H9 (cell line): ENCODE measurements at regions not wholly inside any gene's neighbourhood (a gene's known extent, or its start where the extent isn't known, plus 50 kb on each side); places are given as distances from the start of the nearest gene placed in this dataset.

Experiments used
- DNase-seq: peaks from one replicate; pipeline ENCODE4 v3.0.0-alpha.2; 2017
- H2AFZ ChIP-seq: one replicate; pipeline ENCODE4 v1.6.1; 2013; ENCODE audit warnings: mild to moderate bottlenecking, low read length, control low read depth, moderate library complexity
- H2AK5ac ChIP-seq: 2 replicates; pipeline ENCODE4 v1.6.1; 2013; ENCODE audit warnings: low read length, control low read depth, mixed read lengths; ENCODE audit not compliant: insufficient read length
- H2BK120ac ChIP-seq: one replicate; pipeline ENCODE4 v1.6.1; 2013; ENCODE audit warnings: low read depth, mild to moderate bottlenecking, low read length, control low read depth, inconsistent platforms; ENCODE audit not compliant: poor library complexity, severe bottlenecking
- H2BK12ac ChIP-seq: 2 replicates; pipeline ENCODE4 v1.6.1; 2013; ENCODE audit warnings: low read length, control low read depth, mixed read lengths, low read depth; ENCODE audit not compliant: insufficient read length
- H2BK15ac ChIP-seq: 2 replicates; pipeline ENCODE4 v1.6.1; 2013; ENCODE audit warnings: low read depth, low read length, control low read depth
- H2BK20ac ChIP-seq: one replicate; pipeline ENCODE4 v1.6.1; 2013; ENCODE audit warnings: low read depth, mild to moderate bottlenecking, low read length, control low read depth, inconsistent platforms; ENCODE audit not compliant: poor library complexity, severe bottlenecking
- H2BK5ac ChIP-seq: 2 replicates; pipeline ENCODE4 v1.6.1; 2013; ENCODE audit warnings: low read length, control low read depth, mixed read lengths; ENCODE audit not compliant: insufficient read length
- H3K14ac ChIP-seq: 2 replicates; pipeline ENCODE4 v1.6.1; 2013; ENCODE audit warnings: low read length, control low read depth; ENCODE audit not compliant: insufficient read depth
- H3K18ac ChIP-seq: 2 replicates; pipeline ENCODE4 v1.6.1; 2013; ENCODE audit warnings: low read depth, mild to moderate bottlenecking, mixed read lengths, low read length, control low read depth; ENCODE audit not compliant: insufficient read length
- H3K23ac ChIP-seq: 2 replicates; pipeline ENCODE4 v1.6.1; 2013; ENCODE audit warnings: low read length, control low read depth, mixed read lengths, low read depth; ENCODE audit not compliant: insufficient read length
- H3K23me2 ChIP-seq: 2 replicates; pipeline ENCODE4 v1.6.1; 2013; ENCODE audit warnings: low read depth, mild to moderate bottlenecking, mixed read lengths, low read length, control low read depth; ENCODE audit not compliant: insufficient read length, poor library complexity, severe bottlenecking
- H3K27ac ChIP-seq: 2 replicates; pipeline ENCODE4 v1.5.1; 2013; ENCODE audit warnings: low read length, control low read depth, mixed read lengths, low read depth; ENCODE audit not compliant: insufficient read length
- H3K27me3 ChIP-seq: 2 replicates; pipeline ENCODE4 v1.6.1; 2013; ENCODE audit warnings: low read length, control low read depth, inconsistent platforms; ENCODE audit not compliant: insufficient read depth
- H3K4ac ChIP-seq: 2 replicates; pipeline ENCODE4 v1.6.1; 2013; ENCODE audit warnings: low read depth, mild to moderate bottlenecking, control low read depth, inconsistent platforms, low read length, moderate library complexity
- H3K4me1 ChIP-seq: 2 replicates; pipeline ENCODE4 v1.6.1; 2013; ENCODE audit warnings: low read length, control low read depth, inconsistent platforms; ENCODE audit not compliant: insufficient read depth
- H3K4me2 ChIP-seq: 2 replicates; pipeline ENCODE4 v1.6.1; 2013; ENCODE audit warnings: low read length, control low read depth, mixed read lengths; ENCODE audit not compliant: insufficient read length, insufficient read depth
- H3K56ac ChIP-seq: 2 replicates; pipeline ENCODE4 v1.6.1; 2013; ENCODE audit warnings: low read depth, mild to moderate bottlenecking, mixed read lengths, low read length, control low read depth; ENCODE audit not compliant: insufficient read length
- H3K79me1 ChIP-seq: 2 replicates; pipeline ENCODE4 v1.6.1; 2013; ENCODE audit warnings: low read depth, mild to moderate bottlenecking, moderate library complexity, low read length, control low read depth, inconsistent platforms; ENCODE audit not compliant: insufficient read depth, poor library complexity, severe bottlenecking
- H3K79me2 ChIP-seq: 2 replicates; pipeline ENCODE4 v1.6.1; 2013; ENCODE audit warnings: low read length, control low read depth, inconsistent platforms; ENCODE audit not compliant: insufficient read depth
- H3K9ac ChIP-seq: 2 replicates; pipeline ENCODE4 v1.6.1; 2013; ENCODE audit warnings: low read length, control low read depth, mixed read lengths; ENCODE audit not compliant: insufficient read length; ENCODE audit errors: extremely low read depth
- H3K9me3 ChIP-seq: one replicate; pipeline ENCODE4 v1.6.1; 2013; ENCODE audit warnings: low read depth, low read length, inconsistent platforms; ENCODE audit not compliant: control insufficient read depth
- H3T11ph ChIP-seq: one replicate; pipeline ENCODE4 v1.6.1; 2013; ENCODE audit warnings: mild to moderate bottlenecking, low read length, control low read depth, inconsistent platforms
- H4K20me1 ChIP-seq: one replicate; pipeline ENCODE4 v1.6.1; 2013; ENCODE audit not compliant: control insufficient read depth, insufficient read length, insufficient read depth
- H4K5ac ChIP-seq: 2 replicates; pipeline ENCODE4 v1.6.1; 2013; ENCODE audit warnings: low read depth, mild to moderate bottlenecking, mixed read lengths, low read length, control low read depth; ENCODE audit not compliant: insufficient read length
- H4K8ac ChIP-seq: replicated peaks from 2 replicates; pipeline ENCODE4 v1.6.1; 2013; ENCODE audit warnings: low read length, control low read depth, mixed read lengths, low read depth; ENCODE audit not compliant: insufficient read length
- H4K91ac ChIP-seq: 2 replicates; pipeline ENCODE4 v1.6.1; 2013; ENCODE audit warnings: low read depth, mild to moderate bottlenecking, moderate library complexity, mixed read lengths, low read length, control low read depth; ENCODE audit not compliant: insufficient read length
- H3K27ac Mint-ChIP-seq, 3 experiments: 2 replicates in 2 of 3; 3 replicates in 1 of 3; pipeline ENCODE4 v1.8.0; 2020 to 2021; ENCODE audit warnings: mixed read lengths in 3 of 3, mild to moderate bottlenecking in 1 of 3, moderate library complexity in 1 of 3
- H3K27me3 Mint-ChIP-seq: 2 replicates; pipeline ENCODE4 v1.8.0; 2021; ENCODE audit warnings: low read depth, mild to moderate bottlenecking, moderate library complexity, mixed read lengths
- H3K36me3 Mint-ChIP-seq, 3 experiments: 2 replicates in 2 of 3; 3 replicates in 1 of 3; pipeline ENCODE4 v1.8.0; 2020 to 2021; ENCODE audit warnings: low read depth in 3 of 3, mixed read lengths in 3 of 3; ENCODE audit not compliant: insufficient read depth in 1 of 3
- H3K4me1 Mint-ChIP-seq, 2 experiments: 2 replicates each; pipeline ENCODE4 v1.8.0; 2020; ENCODE audit warnings: mixed read lengths in 2 of 2
- H3K4me3 Mint-ChIP-seq, 2 experiments: 2 replicates in 1 of 2; 3 replicates in 1 of 2; pipeline ENCODE4 v1.8.0; 2020 to 2021; ENCODE audit warnings: mild to moderate bottlenecking in 2 of 2, mixed read lengths in 2 of 2, moderate library complexity in 1 of 2
- H3K9me3 Mint-ChIP-seq, 2 experiments: 2 replicates in 1 of 2; 3 replicates in 1 of 2; pipeline ENCODE4 v1.8.0; 2020; ENCODE audit warnings: mild to moderate bottlenecking in 2 of 2, mixed read lengths in 2 of 2, moderate library complexity in 1 of 2
- CTCF ChIP-seq: fragments of 200-600 bp; sonication (generic); conservative IDR thresholded peaks from 3 replicates; pipeline ENCODE4 v1.8.0; 2021; ENCODE audit warnings: antibody characterized with exemption, mild to moderate bottlenecking
- whole genome bisulfite sequencing: extraction: QIAGEN DNeasy Blood & Tissue Kit; methylation state at CpG from one replicate; pipeline ENCODE4 v1.1.7; 2013; ENCODE audit warnings: missing lambda C conversion rate, low lambda C conversion rate, mixed read lengths; ENCODE audit not compliant: insufficient read length; ENCODE audit errors: extremely low coverage; 5-methylcytosine and 5-hydroxymethylcytosine counted together

GRCh38 chr2:222130855-222131254 is 167.9 kb downstream of the PAX3 start:
- Mint-ChIP-seq H3K4me3 (no peak overlapping the region), H3K27me3 (peaks cover 20% of the 10 kb centered on the region), H3K36me3 (peaks cover 0 to 4% (median 0%) of the 10 kb centered on the region in 3 experiments; a peak in 2 of 7 replicates), H3K27ac (no peak overlapping the region), H3K9me3 (peaks cover 5 to 6% of the 10 kb centered on the region in 2 experiments; a peak in 2 of 5 replicates), H3K4me1 (peaks cover 0 to 3% of the 10 kb centered on the region in 2 experiments; a peak in 2 of 4 replicates)
- H3K27ac ChIP-seq = no peak overlapping the region
- H2BK15ac ChIP-seq = no peak overlapping the region
- H3K4me2 ChIP-seq = no peak overlapping the region
- no peak overlapping the region for H4K91ac ChIP-seq
- H2BK12ac ChIP-seq = no peak overlapping the region
- H3K4me1 ChIP-seq = no peaks in the 10 kb centered on the region
- no peak overlapping the region for H3K4ac ChIP-seq
- H3K79me1 ChIP-seq = no peaks in the 10 kb centered on the region
- no peak overlapping the region for H2BK20ac ChIP-seq
- H3K79me2 ChIP-seq = no peaks in the 10 kb centered on the region
- H4K8ac ChIP-seq = no peak overlapping the region
- H3T11ph ChIP-seq = no peak overlapping the region
- no peaks in the 10 kb centered on the region for H3K23me2 ChIP-seq
- no peak overlapping the region for H3K18ac ChIP-seq
- no peak overlapping the region for H4K5ac ChIP-seq
- no peak for DNase-seq
- H3K27me3 ChIP-seq = no peaks in the 10 kb centered on the region; the same call in 1 of the 2 replicates
- H2BK120ac ChIP-seq = no peak overlapping the region
- WGBS = no CpG with 5 or more reads among the region's 3 CpGs
- H3K9ac ChIP-seq = no peak overlapping the region
- no peak for TF ChIP-seq CTCF
- H3K56ac ChIP-seq = no peak overlapping the region
- H3K23ac ChIP-seq = no peak overlapping the region
- H2AK5ac ChIP-seq = no peak overlapping the region
- no peaks in the 10 kb centered on the region for H4K20me1 ChIP-seq
- no peak overlapping the region for H3K14ac ChIP-seq
- no peaks in the 10 kb centered on the region for H3K9me3 ChIP-seq
- no peak overlapping the region for H2BK5ac ChIP-seq
- H2AFZ ChIP-seq = no peak overlapping the region
